GM21737 (cell line): ENCODE measurements at regions not wholly inside any gene's neighbourhood (a gene's known extent, or its start where the extent isn't known, plus 50 kb on each side); places are given as distances from the start of the nearest gene placed in this dataset.

ENCODE experiments used
- ATAC-seq: cut with Tn5 transposase; IDR thresholded peaks from one replicate; pipeline ENCODE4 v1.9.1; 2021; ENCODE audit warnings: mild to moderate bottlenecking, moderate library complexity; ENCODE audit not compliant: unreplicated experiment

DNA sequence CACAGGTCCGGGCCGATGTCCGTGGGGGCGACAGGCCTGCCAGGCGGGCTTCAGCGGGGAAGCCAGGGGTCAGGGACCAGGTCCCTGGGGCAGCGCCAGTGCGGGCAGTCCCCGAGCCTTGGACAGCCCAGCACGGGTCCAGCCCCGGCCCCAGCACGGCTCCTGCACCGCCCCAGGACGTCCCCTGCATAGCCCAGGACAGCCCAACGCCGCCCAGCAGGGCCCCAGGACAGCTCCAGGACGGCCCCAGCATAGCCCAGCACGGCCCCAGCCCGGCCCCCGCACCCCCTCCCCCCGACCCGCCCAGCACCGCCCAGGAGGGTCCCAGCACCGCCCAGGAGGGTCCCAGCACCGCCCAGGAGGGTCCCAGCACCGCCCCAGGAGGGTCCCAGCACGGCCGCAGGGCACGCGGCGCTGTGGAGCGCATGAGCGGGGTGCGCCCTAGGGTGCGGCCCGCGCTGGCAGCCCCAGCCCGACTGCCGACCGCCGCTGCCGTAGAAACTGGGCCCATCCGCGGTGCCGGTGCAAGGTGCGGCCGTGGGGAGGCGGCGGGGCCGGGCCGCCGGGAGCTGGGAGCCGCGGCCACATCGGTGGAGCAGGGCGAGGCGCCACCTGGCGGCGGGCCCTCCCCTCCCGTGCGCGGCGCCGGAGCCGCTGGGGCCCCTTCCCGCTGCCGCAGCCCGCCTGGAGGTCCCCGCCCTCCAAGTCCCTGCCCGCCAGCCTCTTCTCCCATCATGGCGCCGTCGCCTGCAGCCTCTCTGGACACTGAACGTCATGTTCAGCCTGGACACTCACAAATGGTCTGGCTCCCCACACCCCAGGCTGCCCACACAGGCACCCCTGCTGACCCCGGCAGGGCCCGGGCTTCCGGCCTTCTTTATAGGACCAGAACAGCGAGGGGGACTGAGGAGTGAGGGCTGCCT lies 106.8 kb upstream of the NKX1-1 start:
- ATAC-seq: no peak

DNA sequence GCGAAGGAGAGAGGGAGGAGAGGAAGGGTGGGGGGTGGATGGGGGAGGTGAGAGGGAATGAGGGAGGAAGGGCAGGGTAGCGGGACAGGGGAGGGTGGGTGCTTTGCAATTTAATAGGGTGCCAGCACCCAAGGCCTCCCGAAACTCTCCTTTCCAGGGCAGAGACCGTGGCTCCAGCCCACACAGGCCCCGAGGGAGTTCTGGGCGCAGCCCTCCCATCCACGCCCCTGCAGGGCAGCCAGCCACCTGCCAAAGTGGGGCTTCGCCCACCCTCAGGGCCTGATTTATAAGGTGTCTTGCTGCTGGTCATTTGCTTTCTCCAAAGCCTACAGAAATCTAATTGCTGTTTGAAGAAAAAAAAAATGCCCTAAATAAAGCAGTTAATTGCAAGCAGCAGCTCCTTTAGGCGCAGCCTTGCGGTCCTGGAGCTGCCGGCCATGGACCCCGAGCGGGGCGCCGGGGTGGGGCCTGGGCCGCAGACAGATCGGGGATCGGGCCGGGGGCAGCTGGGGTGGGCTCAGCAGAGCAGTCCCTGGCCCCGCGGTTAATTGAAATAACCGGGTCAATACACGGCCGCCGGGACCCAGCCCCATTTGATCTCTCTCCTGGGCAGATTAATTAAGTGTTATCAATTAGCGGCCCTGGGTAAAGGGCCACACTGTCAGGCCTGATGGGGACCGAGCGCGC lies 106.0 kb upstream of the NKX1-1 start:
- no peak for ATAC-seq

DNA sequence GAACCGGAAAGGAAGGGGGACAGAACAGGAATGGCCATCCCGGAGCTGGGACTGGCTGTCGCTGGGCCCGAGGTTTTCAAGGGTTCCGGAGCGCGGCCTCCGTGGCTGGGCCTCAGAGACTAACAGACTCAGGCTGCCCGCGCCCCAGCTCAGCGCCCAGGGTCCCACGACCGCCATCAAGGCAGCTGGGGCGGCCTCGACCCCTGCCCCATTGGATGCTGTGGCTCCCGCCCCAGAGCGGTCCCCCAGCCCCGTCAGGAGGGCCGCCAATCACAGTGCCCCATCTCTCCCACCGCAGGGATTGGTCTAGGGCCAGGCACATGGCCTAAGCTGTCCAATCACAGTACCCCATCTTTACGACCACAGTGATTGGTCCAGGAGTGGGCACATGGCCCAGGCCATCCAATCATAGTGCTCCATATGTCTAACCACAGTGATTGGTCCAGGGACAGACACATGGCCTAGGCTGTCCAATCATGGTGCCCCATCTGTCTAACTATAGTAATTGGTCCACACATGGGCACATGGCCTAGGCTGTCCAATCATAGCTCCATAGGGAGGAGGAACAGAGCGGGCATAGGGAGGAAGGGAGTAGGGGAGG lies 105.3 kb upstream of the NKX1-1 start:
- no peak for ATAC-seq

DNA sequence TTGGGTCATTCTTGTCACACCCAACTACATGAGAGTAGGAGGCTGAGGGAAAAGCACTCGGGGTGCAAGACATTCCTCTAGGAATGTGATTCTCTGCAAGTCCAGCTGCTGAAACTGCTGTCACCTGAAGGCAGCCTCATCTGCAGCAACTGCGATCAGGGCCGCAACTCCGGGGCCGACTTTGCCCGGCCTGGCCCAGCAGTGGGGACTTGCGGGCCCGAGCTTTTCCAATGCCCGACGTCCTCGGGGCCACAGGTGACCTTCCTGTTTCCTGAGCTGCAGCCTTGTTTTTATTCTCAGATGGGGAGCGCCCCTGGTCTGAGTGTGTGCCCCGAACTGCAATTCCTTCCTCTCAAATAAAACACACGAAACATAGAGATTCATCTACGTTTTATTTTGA lies 104.7 kb upstream of the NKX1-1 start:
- no peak for ATAC-seq

DNA sequence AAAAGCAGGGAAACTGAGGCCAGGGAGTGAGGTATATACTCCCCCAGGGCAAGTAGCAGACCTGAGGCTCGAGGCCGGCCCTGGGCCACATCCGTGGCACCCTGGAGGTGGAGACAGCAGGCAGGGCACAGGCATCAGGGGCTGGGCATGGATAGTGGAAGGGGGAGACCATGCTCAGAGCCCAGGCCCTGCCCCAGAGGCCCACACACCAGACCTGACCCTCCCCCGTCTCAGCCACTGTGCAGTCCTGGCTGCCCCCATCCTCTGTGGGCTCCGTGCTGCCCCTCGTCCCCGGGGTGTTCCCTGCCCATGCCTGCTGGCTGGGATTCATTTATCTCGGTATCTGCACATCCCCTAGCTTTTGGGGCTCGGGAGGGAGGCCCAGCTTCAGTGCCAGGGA lies 103.1 kb upstream of the NKX1-1 start:
- ATAC-seq: no peak

DNA sequence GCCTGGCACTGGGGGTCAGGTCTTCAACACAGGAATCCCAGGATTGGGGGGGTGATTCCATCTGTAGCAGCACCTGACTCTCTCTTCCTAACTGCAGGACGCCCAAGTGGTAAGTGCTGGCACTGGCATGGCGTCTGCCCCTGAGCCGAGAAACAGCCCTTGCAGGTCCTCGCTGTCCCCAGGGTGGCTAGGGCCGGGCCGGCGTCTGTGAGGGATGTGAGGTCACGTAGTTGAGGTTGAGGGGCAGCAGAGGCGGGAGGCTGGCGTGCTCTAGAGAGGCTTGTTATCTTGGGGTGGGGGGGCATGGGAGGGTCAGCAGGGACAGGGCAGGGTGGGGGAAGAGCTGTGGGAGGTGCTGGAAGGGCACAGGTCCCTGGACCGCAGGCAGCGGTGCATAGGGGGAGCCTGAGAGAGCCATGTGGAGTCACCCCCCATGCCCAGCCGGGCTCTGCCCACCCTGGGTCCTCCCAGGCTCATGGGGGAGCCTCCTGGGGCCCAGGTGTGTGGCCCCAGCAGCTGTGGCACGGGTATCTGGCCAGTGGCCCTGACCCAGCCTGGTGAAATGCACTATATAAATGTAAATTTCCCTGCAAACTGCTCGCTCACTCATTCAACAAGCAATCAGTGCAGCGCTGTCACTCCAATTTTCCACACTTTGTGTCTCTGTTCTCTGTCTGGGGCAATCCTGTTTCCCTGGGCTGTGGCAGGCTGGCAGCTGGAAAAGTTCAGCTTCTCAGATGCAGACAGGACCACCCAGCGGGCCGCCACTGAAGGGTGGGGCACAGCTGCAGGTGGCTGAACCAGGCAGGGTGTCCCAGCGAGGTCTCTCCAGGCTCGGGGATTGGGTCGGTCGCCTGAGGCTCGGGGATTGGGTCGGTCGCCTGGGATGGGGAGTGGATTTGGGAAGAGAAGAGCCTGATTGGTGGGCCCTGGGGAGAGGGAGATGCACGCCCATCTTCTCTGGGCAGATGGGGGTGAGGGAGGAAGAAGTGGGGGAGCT lies 102.2 kb upstream of the NKX1-1 start:
- no peak for ATAC-seq

DNA sequence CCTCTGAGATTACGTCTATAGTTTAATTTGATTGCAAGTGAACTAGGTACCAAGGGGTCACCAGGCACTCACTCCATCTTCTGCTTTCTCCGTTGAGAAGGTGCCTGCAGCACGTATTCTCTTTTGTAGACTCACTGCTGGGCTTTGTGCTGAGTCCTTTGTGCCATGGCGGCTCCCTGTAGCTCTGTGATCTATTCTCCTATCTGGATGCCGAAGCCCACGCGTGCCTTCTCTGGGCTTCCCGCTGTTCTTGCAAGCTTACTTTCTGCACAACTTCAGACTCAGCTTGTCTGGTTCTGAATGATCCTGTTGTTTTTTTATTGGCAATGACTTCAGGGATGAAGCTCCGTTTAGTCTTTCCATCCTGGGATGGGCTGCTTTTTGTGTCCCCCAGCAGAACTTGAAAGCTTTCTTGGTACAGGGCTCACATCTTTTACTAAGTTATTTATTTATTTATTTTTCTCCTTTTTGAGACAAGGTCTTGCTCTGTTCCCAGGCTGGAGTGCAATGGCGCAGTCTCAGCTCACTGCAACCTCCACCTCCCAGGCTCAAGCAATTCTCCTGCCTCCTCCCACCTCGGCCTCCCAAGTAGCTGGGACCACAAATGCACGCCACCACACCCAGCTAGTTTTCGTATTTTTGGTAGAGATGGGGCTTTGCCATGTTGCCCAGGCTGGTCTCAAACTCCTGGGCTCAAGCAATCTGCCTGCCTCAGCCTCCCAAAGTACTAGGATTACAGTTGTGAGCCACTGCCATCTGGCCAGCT lies 100.9 kb upstream of the NKX1-1 start:
- ATAC-seq: no peak

DNA sequence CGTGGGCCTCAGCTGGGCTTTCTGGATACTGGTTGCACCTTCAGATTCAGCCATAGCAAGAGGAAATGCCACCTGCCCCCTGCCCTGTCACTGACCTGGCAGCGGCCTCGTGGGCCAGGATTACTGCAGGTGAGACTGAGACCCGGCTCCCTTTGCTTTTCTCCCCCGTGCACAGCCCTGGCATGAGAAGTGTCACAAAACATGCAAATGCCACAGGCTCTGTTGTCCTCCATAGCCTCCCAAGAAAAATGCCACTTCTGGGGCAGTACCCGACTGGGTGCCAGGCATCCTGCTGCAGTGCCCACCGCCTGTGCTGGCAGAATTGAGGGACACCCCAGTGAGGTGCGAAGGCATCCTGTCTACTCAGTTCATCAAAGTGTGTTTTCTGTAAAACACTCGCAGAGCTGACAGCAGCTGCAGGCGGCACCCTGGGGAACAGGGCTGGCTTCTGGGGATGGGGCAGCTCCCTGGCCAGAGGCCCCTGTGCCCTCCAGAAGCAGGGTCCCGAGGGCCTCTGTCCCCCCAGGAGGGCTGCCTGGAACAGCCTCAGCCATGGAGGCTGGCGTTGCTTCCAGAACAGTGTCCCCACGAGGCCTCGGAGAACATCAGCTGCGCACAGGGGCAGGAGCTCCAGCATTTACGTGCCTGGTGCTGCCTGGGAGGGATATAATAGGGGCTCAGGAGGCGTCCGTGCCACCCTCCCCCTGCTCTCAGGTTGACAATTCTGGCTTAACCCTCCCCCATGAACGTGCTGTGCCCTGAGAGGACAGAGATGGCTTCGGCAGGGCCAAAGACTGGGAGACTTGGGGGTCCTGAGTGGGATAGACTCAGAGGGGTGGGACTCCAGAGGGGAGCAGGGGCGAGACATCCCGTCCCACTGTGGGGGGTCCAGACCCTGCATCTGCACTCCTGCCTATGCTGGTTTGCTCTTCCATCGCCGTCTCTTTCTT lies 99.5 kb upstream of the NKX1-1 start:
- ATAC-seq: no peak

DNA sequence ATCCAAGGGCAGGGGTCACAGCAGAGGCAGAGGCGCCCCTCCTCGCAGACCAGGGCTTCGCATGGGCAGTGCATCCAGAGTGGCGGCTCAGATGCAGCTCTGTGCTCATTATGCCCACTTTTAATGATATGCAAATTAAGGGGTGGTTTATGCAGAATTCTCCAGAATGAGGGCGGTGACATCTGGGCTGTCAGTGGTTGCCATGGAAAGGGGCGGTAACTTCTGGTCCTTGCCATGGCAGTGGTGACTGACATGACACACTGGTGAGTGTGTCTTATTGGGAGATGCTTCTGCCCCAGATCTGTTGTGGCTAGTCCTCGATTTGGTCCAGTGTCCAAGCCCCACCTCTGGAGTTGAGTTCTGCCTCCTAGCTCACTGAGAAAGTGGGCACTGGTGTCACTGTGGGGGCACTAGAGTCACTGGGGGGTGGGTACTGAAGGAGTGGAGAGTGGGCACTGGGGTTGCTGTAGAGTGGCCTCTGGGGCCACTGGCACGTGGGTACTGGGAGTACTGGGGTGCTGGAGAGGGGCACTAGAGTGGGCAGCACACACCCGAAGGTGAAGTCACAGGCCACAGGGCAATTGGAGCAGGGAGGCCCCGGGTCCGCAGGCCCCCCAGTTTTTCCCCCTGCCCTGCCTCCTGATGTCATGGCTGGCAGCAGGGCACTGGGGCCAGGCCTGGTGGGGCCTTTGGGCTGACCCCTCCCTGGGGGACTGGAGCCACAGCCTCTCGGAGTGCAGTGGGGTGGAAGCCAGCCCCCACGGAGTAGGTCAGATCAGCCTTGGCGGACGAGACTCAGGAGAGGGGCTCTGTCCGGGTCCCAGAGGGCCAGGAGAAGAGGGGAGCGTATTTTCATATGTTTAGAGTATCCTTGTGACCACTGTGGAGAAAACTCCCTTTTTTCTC lies 98.6 kb upstream of the NKX1-1 start:
- no peak for ATAC-seq

DNA sequence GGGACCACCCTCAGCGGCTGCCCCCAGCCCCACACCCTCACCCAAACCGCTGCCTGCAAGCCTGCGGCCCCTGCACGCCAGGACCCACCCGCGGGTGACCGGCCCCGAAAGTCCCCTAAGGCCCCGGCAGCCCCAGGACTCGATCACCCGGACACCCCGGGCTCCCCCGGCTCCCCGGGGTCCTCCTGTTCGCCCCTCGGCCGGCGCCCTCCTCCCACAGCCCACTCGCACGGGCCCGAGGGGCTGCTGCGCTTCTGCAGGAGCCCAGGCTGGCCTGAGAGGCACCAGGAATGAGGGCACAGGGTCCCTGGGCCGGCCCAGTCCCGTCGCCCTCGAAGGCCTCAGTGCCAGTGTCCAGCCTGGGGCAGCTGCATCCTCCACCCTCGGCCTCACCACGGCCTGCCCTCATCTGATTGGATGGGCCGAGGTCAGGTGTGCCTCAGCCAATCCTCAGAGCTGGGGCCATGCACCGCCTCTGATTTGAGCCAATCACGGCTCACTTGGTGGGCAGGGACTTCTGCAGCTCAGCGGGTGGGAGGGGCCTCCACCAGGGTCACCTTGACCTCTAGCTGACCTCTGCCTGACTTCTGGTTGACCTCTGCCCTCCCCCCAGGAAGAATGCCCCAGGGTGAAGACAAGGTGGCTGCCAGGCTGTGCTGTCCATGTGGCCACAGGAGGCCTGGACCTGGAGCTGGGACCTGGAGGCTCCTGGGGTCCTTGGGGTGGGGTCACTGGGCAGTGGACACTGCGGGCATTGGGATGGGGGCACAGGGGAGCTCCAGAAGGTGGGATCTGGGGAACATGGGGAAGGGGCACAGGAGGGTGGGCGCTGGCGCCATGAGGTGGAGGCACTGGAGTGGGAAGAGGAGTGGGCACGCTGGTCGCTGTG lies 97.6 kb upstream of the NKX1-1 start:
- no peak for ATAC-seq

DNA sequence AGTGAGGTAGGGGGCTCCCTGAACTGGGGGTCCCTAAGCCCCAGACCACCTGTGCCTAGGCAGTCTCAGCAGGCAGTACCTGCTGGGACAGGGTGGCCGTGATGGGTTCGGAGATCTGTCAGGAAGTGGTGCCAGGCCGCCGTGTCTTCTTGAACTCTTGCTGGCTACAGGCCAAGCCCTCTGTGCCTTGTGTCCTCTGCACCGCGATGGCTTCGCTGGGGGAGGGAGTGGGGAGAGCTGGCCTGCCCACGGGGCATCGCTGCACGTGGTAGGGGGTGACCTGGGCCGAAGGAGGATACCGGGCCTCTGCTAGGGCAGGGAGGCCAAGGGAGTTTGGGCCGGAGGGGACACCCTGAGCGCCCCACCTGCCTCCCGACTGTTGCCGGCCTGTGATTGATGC lies 96.7 kb upstream of the NKX1-1 start:
- no peak for ATAC-seq

DNA sequence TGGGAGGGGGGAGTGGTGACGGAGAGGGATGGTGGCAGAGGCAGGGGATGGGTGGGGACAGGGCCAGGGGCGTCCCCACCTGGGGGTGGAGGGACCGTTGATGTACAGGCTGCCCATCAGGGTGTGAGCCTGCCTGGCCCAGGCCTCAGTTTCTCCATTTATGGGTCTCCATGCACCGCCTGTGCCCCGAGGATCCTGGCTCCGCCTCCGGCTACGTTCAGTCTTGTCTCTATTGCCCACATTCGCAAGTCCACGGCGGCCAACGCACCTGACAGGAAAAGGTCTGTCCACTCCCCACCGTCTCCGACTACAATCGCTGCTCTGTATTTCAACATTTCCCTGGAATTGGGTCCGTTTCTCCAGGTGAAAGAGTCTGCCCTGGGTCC lies 96.3 kb upstream of the NKX1-1 start:
- ATAC-seq: no peak

DNA sequence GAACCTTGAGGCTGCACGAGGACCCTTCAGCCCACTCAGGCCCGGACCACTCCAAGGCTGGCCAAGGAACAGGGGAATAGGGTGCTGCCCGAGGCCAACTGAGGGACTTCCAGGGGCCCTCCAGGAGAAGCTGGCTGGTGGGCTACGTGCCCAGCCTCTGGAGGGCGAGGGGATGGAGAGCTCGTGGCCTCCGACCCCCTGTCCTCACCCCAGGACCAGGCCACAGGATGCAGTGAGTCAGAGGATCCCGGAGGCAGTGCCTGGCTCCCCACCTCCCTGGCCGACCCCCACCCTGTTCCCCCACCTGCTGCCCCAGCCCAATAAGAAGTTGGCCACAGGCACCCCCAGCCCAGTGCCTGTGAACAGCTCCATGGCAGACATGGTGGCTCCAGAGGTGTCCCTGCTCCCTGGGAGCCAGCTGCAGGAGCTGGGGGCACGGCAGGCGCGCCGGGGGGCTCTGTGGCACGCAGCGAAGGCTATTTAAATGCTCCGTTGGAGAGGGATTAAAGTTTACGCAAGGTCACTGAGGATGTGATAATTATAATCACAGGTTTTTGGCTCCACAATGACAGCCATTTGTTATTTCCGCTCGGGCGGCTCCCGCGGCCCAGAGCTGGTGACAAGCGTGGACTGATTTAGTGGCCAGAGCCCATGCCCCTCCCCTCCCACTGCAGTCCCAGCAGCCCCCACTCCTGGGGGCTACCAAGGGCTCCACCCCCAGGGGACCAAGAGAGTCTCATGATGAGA lies 95.7 kb upstream of the NKX1-1 start:
- no peak for ATAC-seq

DNA sequence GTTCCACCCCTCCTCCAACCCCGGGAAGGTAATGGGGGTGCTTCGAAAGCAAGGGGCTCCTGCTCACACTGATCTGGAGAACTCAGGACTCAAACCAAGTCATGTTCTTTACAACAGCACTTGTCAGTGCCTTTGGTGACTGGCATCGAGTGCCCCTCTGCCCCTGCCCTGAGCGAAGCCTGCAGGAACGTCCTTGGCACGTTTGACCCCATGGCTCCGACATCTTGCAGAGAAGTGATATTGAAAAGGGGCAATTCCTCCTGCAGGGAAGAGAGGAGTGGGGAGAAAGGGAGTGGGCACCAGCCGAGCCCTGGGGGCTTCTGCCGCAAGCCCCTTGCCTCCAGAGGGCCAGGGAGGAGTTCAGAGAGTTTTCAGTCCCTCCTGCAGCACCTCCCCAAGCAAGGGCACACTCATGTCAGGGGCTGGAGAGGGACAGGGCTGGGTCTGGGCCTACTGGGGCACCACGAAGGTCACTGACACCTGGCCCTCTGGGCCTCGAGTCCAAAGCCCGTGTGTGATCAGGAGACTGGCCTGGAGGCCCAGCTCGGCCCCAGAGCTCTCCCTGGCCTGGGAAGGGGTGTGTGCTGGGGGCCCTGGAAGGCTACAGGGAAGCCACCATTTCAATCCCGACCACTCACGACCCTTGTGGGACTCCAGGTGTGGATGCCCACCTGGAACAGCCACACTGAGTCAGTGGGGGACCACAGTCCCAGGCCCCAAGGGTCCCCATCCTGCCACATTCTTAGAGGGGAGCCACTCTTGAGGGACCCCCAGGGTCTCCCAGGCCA lies 94.9 kb upstream of the NKX1-1 start:
- no peak for ATAC-seq

DNA sequence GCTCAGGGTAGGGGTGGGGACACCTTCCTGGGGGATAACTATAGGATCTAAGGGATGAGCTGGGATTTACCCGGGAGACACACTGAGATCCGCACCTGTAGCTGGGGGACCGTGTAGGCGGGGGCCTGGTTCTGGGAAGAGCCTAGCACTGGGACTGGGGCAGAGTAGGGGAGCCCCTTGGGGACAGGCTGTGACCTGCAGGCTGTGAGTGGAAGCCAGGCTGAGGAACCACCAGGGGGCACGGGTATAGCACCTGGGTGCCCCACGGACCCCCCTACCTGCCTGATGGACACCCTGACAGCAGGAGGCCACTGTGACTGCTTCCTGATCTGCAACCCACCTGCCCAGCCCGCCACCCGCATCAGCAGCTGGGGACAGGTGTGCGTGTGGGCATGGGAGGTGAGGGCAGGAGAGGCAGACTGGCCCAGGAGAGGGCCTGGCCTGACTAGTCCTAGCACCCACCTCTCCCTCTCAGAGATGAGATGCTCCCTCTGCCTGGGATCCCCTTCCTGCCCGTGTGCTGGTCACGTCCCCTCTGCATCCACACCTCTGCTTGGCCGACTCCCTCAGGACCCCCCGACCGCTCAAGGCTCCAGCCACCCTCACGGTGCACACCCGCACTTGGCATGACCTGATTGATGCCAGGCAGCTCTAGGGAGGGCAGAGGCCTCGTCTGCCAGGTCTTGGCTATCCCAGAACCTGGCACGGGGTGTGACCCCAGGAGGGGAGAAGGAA lies 94.2 kb upstream of the NKX1-1 start:
- ATAC-seq: no peak
